Gastroesophageal sphincter (tissue), 3 donors: ENCODE measurements at regions not wholly inside any gene's neighbourhood (a gene's known extent, or its start where the extent isn't known, plus 50 kb on each side); places are given as distances from the start of the nearest gene placed in this dataset.

Experiments used
- EP300 ChIP-seq: sonication (generic); formaldehyde crosslinking; IDR thresholded peaks from one replicate; pipeline ENCODE4 v1.6.1; 2017; ENCODE audit warnings: antibody characterized with exemption, mild to moderate bottlenecking
- POLR2A ChIP-seq, 2 donors: fragments of 450-650 bp; IDR thresholded peaks; one replicate each; pipeline ENCODE4 v1.6.1; 2017; ENCODE audit warnings: antibody characterized with exemption in 2 of 2, mild to moderate bottlenecking in 2 of 2, moderate library complexity in 1 of 2
- TF ChIP-seq, protein P1 (sequence below), 4 experiments: fragments of 200-600 bp in 2 of 4; fragments of 450-650 bp in 2 of 4; sonication (generic) in 1 of 4; IDR thresholded peaks; one replicate each; pipeline ENCODE4 v1.5.1; 2017 to 2019; ENCODE audit warnings: antibody characterized with exemption in 4 of 4, mild to moderate bottlenecking in 2 of 4, moderate library complexity in 2 of 4

GRCh38 chr18:24773101-24773500 lies 312.7 kb downstream of the HRH4 start:
- TF ChIP-seq EP300 = no peak
- TF ChIP-seq, protein P1, sequence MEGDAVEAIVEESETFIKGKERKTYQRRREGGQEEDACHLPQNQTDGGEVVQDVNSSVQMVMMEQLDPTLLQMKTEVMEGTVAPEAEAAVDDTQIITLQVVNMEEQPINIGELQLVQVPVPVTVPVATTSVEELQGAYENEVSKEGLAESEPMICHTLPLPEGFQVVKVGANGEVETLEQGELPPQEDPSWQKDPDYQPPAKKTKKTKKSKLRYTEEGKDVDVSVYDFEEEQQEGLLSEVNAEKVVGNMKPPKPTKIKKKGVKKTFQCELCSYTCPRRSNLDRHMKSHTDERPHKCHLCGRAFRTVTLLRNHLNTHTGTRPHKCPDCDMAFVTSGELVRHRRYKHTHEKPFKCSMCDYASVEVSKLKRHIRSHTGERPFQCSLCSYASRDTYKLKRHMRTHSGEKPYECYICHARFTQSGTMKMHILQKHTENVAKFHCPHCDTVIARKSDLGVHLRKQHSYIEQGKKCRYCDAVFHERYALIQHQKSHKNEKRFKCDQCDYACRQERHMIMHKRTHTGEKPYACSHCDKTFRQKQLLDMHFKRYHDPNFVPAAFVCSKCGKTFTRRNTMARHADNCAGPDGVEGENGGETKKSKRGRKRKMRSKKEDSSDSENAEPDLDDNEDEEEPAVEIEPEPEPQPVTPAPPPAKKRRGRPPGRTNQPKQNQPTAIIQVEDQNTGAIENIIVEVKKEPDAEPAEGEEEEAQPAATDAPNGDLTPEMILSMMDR (IDR thresholded peaks at IDR 0.05) = no peak
- TF ChIP-seq POLR2A (IDR thresholded peaks at IDR 0.05) = no peak
